SU-DHL-6 (cell line): ENCODE measurements at regions not wholly inside any gene's neighbourhood (a gene's known extent, or its start where the extent isn't known, plus 50 kb on each side); places are given as distances from the start of the nearest gene placed in this dataset.

Experiments used
- H2AFZ ChIP-seq: fragments of 200-600 bp; sonication (generic); 2 replicates; pipeline ENCODE4 v1.6.1; 2014; ENCODE audit warnings: low read depth, mild to moderate bottlenecking, moderate library complexity, mixed read lengths, antibody characterized with exemption, low read length; ENCODE audit not compliant: severe bottlenecking
- H3F3A ChIP-seq: fragments of 200-600 bp; shearing (Covaris generic); 2 replicates; pipeline ENCODE4 v1.6.0; 2016; ENCODE audit warnings: antibody characterized with exemption, mild to moderate bottlenecking; ENCODE audit not compliant: insufficient read depth
- H3K27ac ChIP-seq: fragments of 200-600 bp; sonication (generic); 2 replicates; pipeline ENCODE4 v1.5.1; 2016; ENCODE audit warnings: low read depth, mild to moderate bottlenecking, low read length, moderate library complexity, mixed read lengths
- H3K27me3 ChIP-seq: fragments of 200-600 bp; sonication (generic), shearing (Covaris generic); 2 replicates; pipeline ENCODE4 v1.6.0; 2014; ENCODE audit warnings: mild to moderate bottlenecking, low read length
- H3K36me3 ChIP-seq: fragments of 200-600 bp; sonication (generic); 2 replicates; pipeline ENCODE4 v1.6.1; 2014; ENCODE audit warnings: mild to moderate bottlenecking, low read length, mixed read lengths
- H3K4me2 ChIP-seq: fragments of 300-600, 200-600 bp; shearing (Covaris generic), sonication (generic); 2 replicates; pipeline ENCODE4 v1.6.0; 2014; ENCODE audit warnings: low read length, low read depth, mild to moderate bottlenecking; ENCODE audit not compliant: poor library complexity, severe bottlenecking
- H3K4me3 ChIP-seq: fragments of 200-600 bp; sonication (generic); 2 replicates; pipeline ENCODE4 v1.5.1; 2014; ENCODE audit warnings: antibody characterized with exemption, low read length, mild to moderate bottlenecking, mixed read lengths; ENCODE audit not compliant: insufficient read depth, poor library complexity, severe bottlenecking
- H3K79me2 ChIP-seq: fragments of 200-600 bp; sonication (generic); 2 replicates; pipeline ENCODE4 v1.6.1; 2014; ENCODE audit warnings: mild to moderate bottlenecking, low read length, moderate library complexity; ENCODE audit not compliant: insufficient read depth
- H3K9ac ChIP-seq: fragments of 200-600 bp; sonication (generic); 2 replicates; pipeline ENCODE4 v1.7.0; 2014; ENCODE audit warnings: mild to moderate bottlenecking, low read length
- H3K9me2 ChIP-seq: fragments of 200-600 bp; sonication (generic); replicated peaks from 2 replicates; pipeline ENCODE4 v1.6.1; 2014; ENCODE audit warnings: low read length; ENCODE audit not compliant: insufficient read depth
- H3K9me3 ChIP-seq: fragments of 200-600 bp; sonication (generic); 2 replicates; pipeline ENCODE4 v1.6.1; 2014; ENCODE audit warnings: low read length, mixed read lengths; ENCODE audit not compliant: insufficient read depth
- H4K20me1 ChIP-seq: fragments of 200-600 bp; sonication (generic); 2 replicates; pipeline ENCODE4 v1.6.1; 2014; ENCODE audit warnings: low read depth, mild to moderate bottlenecking, antibody characterized with exemption, low read length, moderate library complexity, mixed read lengths
- CTCF ChIP-seq: fragments of 200-600 bp; sonication (generic); IDR thresholded peaks from one replicate; pipeline ENCODE4 v1.5.1; 2017; ENCODE audit warnings: antibody characterized with exemption, mild to moderate bottlenecking, low read length, moderate library complexity; ENCODE audit not compliant: insufficient read depth, poor library complexity, severe bottlenecking
- EZH2phosphoT487 ChIP-seq: fragments of 200-600 bp; sonication (generic), shearing (Covaris generic); conservative IDR thresholded peaks from 2 replicates; pipeline ENCODE4 v1.6.1; 2018; ENCODE audit warnings: mild to moderate bottlenecking, antibody characterized with exemption, low read length, moderate library complexity, mixed read lengths

GRCh38 chr16:86089991-86090390 lies 191.0 kb downstream of the IRF8 start:
- H3K27ac ChIP-seq = no peak overlapping the region
- H3F3A ChIP-seq = no peaks in the 10 kb centered on the region
- H3K36me3 ChIP-seq = no peaks in the 10 kb centered on the region
- no peak overlapping the region for H3K4me2 ChIP-seq
- TF ChIP-seq EZH2phosphoT487 (no peak), CTCF (no peak)
- H3K9ac ChIP-seq = no peak overlapping the region
- no peaks in the 10 kb centered on the region for H3K9me3 ChIP-seq
- H3K4me3 ChIP-seq = no peak overlapping the region
- no peaks in the 10 kb centered on the region for H3K9me2 ChIP-seq
- H3K27me3 ChIP-seq = no peaks in the 10 kb centered on the region
- H3K79me2 ChIP-seq = no peaks in the 10 kb centered on the region
- H4K20me1 ChIP-seq = no peaks in the 10 kb centered on the region
- H2AFZ ChIP-seq = no peak overlapping the region

GRCh38 chr16:86090461-86091170 lies 191.7 kb downstream of the IRF8 start:
- H3K27ac ChIP-seq = no peak overlapping the region
- no peaks in the 10 kb centered on the region for H4K20me1 ChIP-seq
- H3K4me3 ChIP-seq = no peak overlapping the region
- no peaks in the 10 kb centered on the region for H3K79me2 ChIP-seq
- H3K9me3 ChIP-seq = no peaks in the 10 kb centered on the region
- no peak overlapping the region for H2AFZ ChIP-seq
- H3K36me3 ChIP-seq = no peaks in the 10 kb centered on the region
- no peaks in the 10 kb centered on the region for H3F3A ChIP-seq
- no peak overlapping the region for H3K9ac ChIP-seq
- no peaks in the 10 kb centered on the region for H3K9me2 ChIP-seq
- TF ChIP-seq EZH2phosphoT487 (no peak), CTCF (no peak)
- H3K4me2 ChIP-seq = no peak overlapping the region
- no peaks in the 10 kb centered on the region for H3K27me3 ChIP-seq

- H3K9ac ChIP-seq = no peak overlapping the region
- H3K36me3 ChIP-seq = no peaks in the 10 kb centered on the region
- no peak overlapping the region for H3K27ac ChIP-seq
- H4K20me1 ChIP-seq = no peaks in the 10 kb centered on the region
- H3K79me2 ChIP-seq = no peaks in the 10 kb centered on the region
- H3K4me2 ChIP-seq = no peak overlapping the region
- H3K9me2 ChIP-seq = no peaks in the 10 kb centered on the region
- no peaks in the 10 kb centered on the region for H3K9me3 ChIP-seq
- H2AFZ ChIP-seq = no peak overlapping the region
- no peaks in the 10 kb centered on the region for H3K27me3 ChIP-seq
- H3F3A ChIP-seq = no peaks in the 10 kb centered on the region
- H3K4me3 ChIP-seq = no peak overlapping the region
- no peak for TF ChIP-seq EZH2phosphoT487
These were observed 193.0 kb downstream of the IRF8 start for GRCh38 chr16:86091976-86092375.

GRCh38 chr16:86092586-86093480 lies 193.9 kb downstream of the IRF8 start:
- Histone ChIP-seq H3K4me3 (no peak overlapping the region), H3F3A (no peaks in the 10 kb centered on the region), H3K4me2 (no peak overlapping the region), H2AFZ (no peak overlapping the region), H3K27ac (no peak overlapping the region), H4K20me1 (no peaks in the 10 kb centered on the region), H3K9me3 (no peaks in the 10 kb centered on the region), H3K9ac (no peak overlapping the region), H3K27me3 (no peaks in the 10 kb centered on the region), H3K79me2 (no peaks in the 10 kb centered on the region), H3K9me2 (no peaks in the 10 kb centered on the region), H3K36me3 (no peaks in the 10 kb centered on the region)
- no peak for TF ChIP-seq EZH2phosphoT487
- no peak for TF ChIP-seq CTCF
